Thoracic aorta (tissue), 2 donors: ENCODE measurements at regions not wholly inside any gene's neighbourhood (a gene's known extent, or its start where the extent isn't known, plus 50 kb on each side); places are given as distances from the start of the nearest gene placed in this dataset.

ENCODE experiments used
- ATAC-seq: fragments of 150-250 bp; one replicate; pipeline ENCODE4 v1.8.0; 2017; ENCODE audit warnings: low read depth; ENCODE audit not compliant: insufficient number of reproducible peaks, low FRiP score
- DNase-seq: peaks from one replicate; pipeline ENCODE4 v3.0.0-alpha.2; 2020; ENCODE audit warnings: low spot score
- H3K27ac ChIP-seq, 2 donors: fragments of 200-600 bp; sonication (generic); 1 replicate in 1 of 2; 2 replicates in 1 of 2; pipeline ENCODE4 v1.5.1; 2016; ENCODE audit warnings: mild to moderate bottlenecking in 2 of 2, moderate library complexity in 2 of 2
- H3K27me3 ChIP-seq: fragments of 200-600 bp; sonication (generic); replicated peaks from 2 replicates; pipeline ENCODE4 v1.6.0; 2016; ENCODE audit warnings: mild to moderate bottlenecking; ENCODE audit not compliant: insufficient read depth
- H3K36me3 ChIP-seq: fragments of 200-600 bp; sonication (generic); one replicate; pipeline ENCODE4 v1.5.1; 2016
- H3K4me1 ChIP-seq, 2 donors: fragments of 200-600 bp; sonication (generic); 1 replicate in 1 of 2; 2 replicates in 1 of 2; pipeline versions ENCODE4 v1.5.1 to v1.6.0; 2016; ENCODE audit warnings: low read depth in 2 of 2, mild to moderate bottlenecking in 1 of 2; ENCODE audit not compliant: control insufficient read depth in 1 of 2
- H3K4me3 ChIP-seq: fragments of 200-600 bp; sonication (generic); 2 replicates; pipeline ENCODE4 v1.5.1; 2016; ENCODE audit warnings: mild to moderate bottlenecking
- H3K9me3 ChIP-seq: fragments of 200-600 bp; sonication (generic); 2 replicates; pipeline ENCODE4 v1.5.1; 2016
- TF ChIP-seq, protein P1 (sequence below): fragments of 200-600 bp; sonication (generic); IDR thresholded peaks from one replicate; pipeline ENCODE4 v1.5.1; 2019; ENCODE audit warnings: antibody characterized with exemption

DNA sequence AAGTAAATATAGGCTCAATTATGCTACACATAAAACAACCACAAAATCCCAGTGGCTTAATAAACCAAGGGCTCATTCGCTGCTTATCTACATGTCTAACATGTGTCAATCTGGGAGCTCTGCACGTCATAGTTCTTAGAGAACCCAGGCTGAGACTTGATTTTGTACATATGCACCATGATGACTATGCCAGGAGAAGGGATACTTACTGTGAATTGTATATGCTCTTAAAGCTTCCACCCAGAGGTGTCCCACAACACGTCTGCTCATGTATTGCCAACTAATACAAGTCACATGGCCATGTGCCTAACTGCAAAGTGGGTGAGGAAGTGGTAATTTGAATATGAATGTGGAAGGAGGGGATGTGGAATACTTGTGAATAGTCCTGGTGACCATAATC lies 262.1 kb downstream of the CPS1 start:
- TF ChIP-seq, protein P1, sequence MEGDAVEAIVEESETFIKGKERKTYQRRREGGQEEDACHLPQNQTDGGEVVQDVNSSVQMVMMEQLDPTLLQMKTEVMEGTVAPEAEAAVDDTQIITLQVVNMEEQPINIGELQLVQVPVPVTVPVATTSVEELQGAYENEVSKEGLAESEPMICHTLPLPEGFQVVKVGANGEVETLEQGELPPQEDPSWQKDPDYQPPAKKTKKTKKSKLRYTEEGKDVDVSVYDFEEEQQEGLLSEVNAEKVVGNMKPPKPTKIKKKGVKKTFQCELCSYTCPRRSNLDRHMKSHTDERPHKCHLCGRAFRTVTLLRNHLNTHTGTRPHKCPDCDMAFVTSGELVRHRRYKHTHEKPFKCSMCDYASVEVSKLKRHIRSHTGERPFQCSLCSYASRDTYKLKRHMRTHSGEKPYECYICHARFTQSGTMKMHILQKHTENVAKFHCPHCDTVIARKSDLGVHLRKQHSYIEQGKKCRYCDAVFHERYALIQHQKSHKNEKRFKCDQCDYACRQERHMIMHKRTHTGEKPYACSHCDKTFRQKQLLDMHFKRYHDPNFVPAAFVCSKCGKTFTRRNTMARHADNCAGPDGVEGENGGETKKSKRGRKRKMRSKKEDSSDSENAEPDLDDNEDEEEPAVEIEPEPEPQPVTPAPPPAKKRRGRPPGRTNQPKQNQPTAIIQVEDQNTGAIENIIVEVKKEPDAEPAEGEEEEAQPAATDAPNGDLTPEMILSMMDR, result no peak
- ATAC-seq (no peak), DNase-seq (no peak)
- Histone ChIP-seq H3K9me3 (peaks cover 7% of the 10 kb centered on the region), H3K36me3 (no peaks in the 10 kb centered on the region), H3K27ac (no peak overlapping the region), H3K4me3 (no peak overlapping the region), H3K27me3 (no peaks in the 10 kb centered on the region), H3K4me1 (no peaks in the 10 kb centered on the region)

DNA sequence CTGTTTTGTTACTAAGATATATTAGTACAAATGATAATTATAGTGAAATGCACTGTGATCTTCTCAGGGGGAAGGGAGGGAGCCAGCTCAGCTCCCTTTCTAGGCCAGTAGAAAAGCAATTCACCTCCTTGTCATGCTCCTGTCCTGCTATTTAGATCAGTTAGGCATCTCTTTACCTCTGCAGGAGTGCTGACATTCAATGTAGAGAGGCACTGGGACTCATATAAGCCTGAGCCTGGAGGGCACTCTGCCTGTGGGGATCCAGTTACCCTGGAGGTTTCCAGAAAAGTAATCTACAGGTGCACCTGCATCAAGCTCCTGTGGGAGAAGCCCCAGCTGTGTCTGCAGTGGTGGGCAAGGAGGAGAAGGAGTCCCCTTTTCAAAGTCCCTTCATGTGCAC lies 277.0 kb downstream of the CPS1 start:
- Histone ChIP-seq H3K27me3 (no peaks in the 10 kb centered on the region), H3K4me3 (no peak overlapping the region), H3K36me3 (no peaks in the 10 kb centered on the region), H3K27ac (no peak overlapping the region), H3K4me1 (no peaks in the 10 kb centered on the region), H3K9me3 (no peaks in the 10 kb centered on the region)
- ATAC-seq (no peak), DNase-seq (no peak)
- TF ChIP-seq, protein P1, result no peak

DNA sequence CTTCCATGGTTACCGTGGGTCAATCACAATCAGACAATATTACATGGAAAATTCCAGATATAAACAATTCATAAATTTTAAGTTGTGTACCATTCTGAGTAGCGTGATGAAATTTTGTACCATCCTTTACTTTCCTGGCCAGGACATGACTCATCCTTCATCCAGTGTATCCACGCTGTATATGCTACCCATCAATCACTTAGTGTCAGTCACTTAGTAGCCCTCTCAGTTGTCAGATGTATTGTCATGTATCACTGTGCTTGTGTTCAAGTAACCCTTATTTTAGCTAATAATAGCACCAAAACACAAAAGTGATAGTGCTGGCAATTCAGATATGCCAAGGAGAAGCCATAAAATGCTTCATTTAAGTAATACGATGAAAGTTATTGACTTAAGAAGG lies 282.6 kb downstream of the CPS1 start:
- no peak for DNase-seq
- no peaks in the 10 kb centered on the region for H3K9me3 ChIP-seq
- TF ChIP-seq, protein P1, result no peak
- H3K4me1 ChIP-seq, result no peaks in the 10 kb centered on the region
- H3K36me3 ChIP-seq, result no peaks in the 10 kb centered on the region
- H3K27me3 ChIP-seq, result no peaks in the 10 kb centered on the region
- no peak for ATAC-seq
- H3K27ac ChIP-seq, result no peak overlapping the region
- no peak overlapping the region for H3K4me3 ChIP-seq

DNA sequence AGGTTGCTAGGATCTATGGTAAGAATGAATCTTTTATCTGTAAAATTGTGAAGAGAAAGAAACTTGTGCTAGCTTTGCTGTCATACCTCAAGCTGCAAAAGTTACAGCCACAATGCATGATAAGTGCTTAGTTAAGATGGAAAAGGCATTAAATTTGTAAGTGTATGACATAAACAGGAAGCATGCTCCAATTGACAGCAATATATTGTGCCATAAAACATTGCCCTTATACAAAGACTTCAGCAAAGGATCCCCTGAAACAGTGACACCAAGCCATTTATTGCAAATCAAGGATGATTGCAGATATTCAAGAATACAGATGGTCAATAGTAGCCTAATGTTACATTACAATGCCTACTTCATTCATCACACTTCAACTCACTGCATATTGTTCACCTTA lies 283.1 kb downstream of the CPS1 start:
- Histone ChIP-seq H3K27me3 (no peaks in the 10 kb centered on the region), H3K9me3 (no peaks in the 10 kb centered on the region), H3K4me1 (no peaks in the 10 kb centered on the region), H3K4me3 (no peak overlapping the region), H3K27ac (no peak overlapping the region), H3K36me3 (no peaks in the 10 kb centered on the region)
- TF ChIP-seq, protein P1, result no peak
- ATAC-seq, result no peak
- DNase-seq, result no peak

DNA sequence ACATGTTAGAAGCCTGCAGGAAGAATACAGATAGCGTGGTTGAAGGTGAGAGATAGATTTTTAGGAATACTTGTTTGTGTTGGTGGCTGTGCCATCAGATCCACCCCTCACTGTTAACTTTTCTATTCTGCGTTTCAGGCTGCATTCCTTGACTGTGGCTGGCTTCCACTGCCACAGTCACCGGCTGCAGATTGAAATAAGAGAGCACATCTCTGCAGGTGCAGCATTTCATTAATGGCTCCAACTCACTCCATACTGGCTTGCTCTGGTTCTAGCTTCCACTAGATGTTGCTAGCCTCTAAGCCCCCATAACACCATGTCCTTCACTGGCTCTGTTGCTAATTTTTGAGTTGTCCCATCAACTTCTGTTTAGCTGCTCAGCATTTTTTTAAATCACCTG lies 286.5 kb downstream of the CPS1 start:
- H3K4me3 ChIP-seq, result no peak overlapping the region
- no peak for DNase-seq
- TF ChIP-seq, protein P1, result no peak
- no peak for ATAC-seq
- no peaks in the 10 kb centered on the region for H3K36me3 ChIP-seq
- H3K27ac ChIP-seq, result no peak overlapping the region
- no peaks in the 10 kb centered on the region for H3K4me1 ChIP-seq
- H3K27me3 ChIP-seq, result no peaks in the 10 kb centered on the region
- H3K9me3 ChIP-seq, result no peaks in the 10 kb centered on the region
